LHCN-M2 (cell line): ENCODE measurements at regions not wholly inside any gene's neighbourhood (a gene's known extent, or its start where the extent isn't known, plus 50 kb on each side); places are given as distances from the start of the nearest gene placed in this dataset.

Experiments used
- DNase-seq: peaks from one replicate; pipeline ENCODE4 v3.0.0-alpha.2; 2012; ENCODE audit warnings: low read depth

DNA sequence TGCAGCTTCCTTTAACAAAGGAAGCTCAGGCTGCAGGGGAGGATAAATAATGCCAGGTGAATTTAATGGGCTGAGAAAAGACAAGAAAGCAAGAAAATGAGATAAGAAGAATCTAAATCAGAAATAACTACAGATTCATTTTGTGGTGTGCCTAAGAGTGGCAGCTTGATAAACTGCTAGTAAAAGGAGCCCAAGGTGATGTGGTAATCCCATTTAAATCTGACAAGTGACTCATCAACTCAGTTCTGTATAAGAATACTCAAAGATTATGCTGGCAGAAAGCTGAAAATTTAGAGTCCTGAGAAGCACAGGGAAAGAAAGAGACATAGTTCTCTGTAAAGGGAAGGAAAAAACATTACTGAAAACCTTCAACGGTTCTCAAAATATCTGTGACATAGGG is 109.4 kb upstream of the PDE1C start:
- no peak for DNase-seq

DNA sequence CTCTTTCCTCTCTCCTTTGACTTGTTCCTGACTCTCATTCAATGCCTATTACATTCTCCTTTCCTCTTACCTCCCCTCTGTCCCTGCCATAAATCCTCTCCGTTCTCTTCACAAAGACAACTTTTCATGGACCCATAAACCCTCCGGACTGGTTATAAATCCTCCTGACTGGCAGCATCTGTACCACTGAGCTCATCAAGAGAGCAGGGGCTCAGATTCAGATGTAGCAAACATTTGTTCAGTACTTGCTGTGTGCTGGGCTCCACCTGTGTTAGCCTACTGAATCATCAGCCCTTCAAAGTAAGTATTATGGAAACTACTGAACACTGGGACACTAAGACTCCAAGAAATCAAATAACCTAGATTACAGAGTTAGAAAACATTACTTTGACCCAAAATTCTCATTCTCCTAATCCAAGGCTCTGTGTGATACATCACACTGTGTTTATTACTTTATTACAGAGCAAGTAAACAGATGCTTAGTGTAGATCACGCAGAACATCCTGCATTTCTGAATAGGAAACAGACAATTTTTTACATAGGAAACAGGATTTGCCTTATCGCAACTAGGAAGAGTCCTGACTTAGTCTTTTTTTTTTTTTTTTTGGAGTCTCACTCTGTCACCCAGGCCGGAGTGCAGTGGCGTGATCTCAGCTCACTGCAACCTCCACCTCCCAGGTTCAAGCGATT is 108.6 kb upstream of the PDE1C start:
- no peak for DNase-seq

DNA sequence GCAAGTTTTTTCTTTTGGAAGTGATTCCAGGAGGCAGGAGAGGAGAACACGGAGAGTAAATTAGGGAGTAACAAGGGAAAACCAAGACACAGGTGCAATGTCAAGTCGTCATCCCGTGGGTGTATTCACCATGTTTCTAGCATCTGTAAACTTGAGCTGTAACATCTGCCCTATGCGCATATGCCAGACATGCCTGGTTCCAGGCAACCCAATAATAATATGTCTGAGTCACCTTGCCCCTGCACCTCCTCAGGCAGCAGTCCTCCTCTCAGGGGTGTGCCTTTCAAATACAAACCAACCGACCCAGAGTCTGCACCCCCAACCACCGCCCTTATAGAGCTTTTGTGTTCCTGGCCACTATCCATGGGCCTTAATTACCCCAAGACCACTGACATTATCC is 107.0 kb upstream of the PDE1C start:
- no peak for DNase-seq

DNA sequence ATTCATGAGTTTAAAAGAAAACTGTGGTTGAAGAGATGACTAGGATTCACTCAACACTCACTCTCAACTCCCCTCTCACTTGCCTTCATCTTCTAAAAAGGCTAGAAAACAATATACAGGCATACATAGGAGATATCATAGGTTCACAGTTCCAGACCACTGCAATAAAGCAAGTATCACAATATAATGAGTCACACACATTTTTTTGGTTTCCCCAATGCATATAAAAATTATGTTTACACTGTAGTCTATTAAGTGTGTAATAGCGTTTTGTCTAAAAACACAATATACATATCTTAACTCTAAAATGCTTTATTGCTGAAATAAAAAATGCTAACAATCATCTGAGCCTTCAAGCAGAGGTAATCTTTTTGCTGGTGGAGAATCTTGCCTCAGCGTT is 104.9 kb upstream of the PDE1C start:
- DNase-seq: no peak

DNA sequence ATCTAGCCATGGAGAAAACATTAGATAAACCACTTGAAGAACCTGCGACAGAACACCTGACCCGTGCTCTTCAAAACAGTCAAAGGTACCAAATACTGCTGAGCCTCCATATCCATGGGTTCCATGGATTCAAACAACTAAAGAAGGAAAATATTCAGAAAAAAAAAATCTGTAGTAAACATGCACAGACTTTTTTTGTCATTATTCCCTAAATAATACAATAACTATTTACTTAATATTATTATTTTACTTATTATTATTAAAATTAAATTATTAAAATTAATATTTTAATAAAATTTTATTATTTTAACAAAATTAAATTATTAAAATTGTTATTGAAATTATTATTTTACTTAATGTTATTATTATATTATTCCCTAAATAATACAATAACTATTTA is 101.0 kb upstream of the PDE1C start:
- no peak for DNase-seq

DNA sequence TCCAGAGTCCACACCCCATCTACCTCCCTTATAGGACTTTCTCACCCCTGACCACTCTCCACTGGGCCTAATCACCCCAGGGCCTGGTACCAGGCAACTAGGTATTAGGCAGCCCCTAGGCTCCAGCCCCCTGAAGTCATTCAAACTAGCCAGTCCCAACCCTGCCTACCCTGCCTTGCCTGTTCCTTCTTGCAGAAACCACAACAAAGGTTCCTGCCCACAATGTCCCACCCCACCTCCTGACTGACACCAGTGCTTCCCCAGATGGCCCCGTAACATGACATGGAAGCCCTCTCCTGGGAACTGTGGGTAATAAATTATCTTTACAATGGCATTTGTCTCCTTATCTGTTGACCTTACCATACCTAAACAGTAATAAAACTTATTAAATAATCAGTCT is 100.6 kb upstream of the PDE1C start:
- DNase-seq: no peak

DNA sequence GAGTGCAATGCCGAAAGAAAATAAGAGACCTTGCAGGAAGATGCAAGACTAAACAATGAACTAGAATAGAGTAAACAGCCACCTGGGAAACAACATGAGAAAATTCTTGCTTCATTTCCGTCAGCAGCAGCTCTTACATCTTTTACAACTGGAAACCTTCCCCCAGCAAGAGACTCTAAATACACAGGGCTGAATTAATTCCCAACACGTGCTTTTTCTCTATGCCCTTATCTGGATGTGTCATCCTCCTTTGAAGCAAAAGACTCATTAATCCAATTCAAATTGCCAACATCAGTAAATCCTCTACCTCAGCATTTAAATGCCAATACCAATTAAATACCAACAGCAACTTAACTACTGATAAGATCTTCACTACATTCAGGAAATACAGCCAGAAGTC is 99.0 kb upstream of the PDE1C start:
- no peak for DNase-seq

DNA sequence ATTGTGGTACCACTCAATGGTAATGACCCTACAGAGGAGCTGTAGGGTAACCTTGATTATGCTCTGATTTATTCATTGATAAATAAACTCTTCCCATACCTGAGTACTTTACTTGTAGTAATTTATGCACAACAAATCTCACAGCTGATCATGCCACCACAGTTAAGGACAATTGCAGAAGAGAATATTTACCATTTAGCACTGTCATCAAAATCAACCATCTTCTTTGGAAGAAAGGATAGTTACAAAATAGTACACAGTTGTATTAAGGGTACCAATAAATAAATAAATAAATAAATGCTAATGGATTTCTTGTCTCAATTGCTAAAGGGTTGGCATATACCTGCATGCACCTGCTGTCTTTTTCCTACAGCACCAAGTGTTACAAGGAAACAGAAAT is 97.6 kb upstream of the PDE1C start:
- DNase-seq: no peak

DNA sequence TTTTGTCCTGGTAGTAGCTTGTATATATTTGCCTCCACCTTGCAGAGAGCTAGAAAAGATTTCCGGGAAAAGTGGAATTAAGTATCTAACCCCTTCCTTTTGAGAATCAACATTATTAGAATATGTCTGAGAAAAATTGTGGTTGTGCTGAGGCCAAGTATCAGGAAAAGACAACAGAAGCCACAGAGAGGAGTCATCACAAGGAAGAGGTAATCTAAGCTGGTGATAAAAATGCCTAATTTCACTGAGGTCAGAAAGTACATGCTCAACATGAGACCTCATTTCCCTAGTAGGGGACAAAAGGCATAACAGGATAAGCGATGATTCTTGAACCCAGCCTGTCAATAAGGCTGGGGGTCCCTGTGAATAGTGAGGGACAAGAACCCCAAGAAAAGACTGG is 97.0 kb upstream of the PDE1C start:
- DNase-seq: no peak

DNA sequence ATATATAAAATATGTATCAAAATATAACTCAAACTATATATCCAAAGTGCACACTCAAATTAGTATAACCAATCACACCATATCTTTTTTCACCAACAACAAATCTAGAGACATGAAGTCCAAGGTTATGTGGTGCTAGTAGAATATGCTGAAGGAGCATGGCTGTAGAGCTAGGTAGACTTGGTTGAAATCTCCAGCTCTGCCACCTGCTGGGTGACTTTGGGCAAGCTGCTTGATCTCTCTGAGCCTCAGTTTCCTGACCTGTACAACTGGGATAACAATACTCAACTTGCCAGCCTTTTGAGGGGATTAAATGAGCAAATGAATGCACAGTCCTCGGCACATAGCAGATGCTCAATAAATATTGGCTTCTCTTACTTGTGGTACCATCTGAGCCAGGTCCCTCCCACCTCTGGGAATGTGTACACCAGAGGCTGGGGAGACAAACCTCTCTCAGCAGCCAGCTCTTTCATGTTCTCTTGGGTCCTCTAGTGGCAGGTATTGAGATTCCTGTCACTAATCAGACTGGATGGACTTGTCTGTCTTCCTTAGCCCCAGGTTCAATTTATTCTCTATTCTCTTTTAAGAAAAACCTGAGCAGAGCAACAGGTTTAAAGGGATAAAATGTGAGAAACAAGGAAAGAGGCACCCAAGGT is 94.3 kb upstream of the PDE1C start:
- DNase-seq: peak; percentile 28

DNA sequence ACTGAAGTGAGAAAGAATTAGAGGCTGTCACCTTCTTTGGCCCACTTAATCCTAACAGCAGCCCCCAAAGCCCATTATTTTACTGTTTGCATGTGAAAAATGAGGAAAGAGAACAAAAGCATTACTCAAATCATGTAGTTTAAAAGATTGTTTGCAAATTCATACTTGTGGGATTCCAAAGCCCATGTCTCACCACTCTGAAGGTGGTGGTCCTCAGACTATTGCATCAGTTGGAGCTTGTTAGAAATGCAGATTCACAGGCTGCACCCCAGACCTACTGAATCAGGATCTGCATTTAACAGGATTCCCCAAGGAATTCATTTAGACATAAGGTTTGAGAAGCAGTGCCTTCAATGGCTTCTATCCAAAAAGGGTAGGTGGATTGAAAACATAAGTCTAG is 93.7 kb upstream of the PDE1C start:
- no peak for DNase-seq

DNA sequence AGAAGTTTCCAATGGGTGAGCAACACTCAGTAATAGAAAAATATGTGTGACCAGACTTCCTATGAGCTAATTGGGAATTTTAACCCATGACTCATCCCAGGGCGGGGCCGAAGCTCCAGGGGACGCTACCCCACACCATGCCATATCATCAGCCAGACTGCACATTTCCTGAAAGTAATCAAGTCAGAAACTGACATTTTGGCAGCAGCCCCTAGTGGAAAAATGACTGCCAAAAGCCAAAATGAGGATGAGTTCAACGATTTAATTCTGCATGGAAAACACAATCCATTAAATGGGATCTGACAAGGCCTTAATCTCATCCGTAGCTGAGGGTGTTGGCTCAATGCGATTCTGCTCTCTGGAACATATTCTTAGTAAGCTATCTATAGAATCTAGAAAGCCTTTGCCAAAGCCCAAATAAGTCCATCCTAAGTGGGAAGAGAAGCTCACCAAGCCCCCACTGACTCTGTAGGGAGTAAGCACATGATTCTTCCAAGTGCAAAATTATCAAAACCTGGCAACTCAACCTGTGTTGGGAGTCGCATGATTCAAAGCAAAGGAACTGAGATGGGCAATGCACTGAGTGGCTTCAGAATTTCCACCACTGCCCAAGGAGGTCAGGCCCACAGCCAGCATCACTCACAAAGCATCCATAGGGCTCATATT is 93.1 kb upstream of the PDE1C start:
- DNase-seq: peak; percentile 63

DNA sequence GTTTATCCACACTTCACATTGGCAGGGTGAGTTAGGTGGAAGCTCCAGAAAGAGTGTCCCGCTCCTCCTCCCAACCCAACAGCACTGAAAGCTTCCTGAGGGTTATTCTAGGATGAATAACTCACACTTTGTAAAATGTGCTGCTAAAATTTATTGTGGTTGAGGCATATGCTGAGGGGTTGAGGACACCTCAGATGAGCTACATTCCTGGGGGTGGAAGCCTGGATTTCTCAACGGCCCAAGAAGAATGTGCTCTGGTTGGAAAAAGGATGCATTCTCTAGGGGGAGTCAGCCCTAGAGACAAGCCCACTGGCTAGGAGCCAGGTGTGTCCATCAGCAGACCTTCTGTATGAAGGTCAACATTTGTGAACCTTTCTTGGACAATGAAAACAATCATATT is 91.5 kb upstream of the PDE1C start:
- DNase-seq: peak; percentile 39

DNA sequence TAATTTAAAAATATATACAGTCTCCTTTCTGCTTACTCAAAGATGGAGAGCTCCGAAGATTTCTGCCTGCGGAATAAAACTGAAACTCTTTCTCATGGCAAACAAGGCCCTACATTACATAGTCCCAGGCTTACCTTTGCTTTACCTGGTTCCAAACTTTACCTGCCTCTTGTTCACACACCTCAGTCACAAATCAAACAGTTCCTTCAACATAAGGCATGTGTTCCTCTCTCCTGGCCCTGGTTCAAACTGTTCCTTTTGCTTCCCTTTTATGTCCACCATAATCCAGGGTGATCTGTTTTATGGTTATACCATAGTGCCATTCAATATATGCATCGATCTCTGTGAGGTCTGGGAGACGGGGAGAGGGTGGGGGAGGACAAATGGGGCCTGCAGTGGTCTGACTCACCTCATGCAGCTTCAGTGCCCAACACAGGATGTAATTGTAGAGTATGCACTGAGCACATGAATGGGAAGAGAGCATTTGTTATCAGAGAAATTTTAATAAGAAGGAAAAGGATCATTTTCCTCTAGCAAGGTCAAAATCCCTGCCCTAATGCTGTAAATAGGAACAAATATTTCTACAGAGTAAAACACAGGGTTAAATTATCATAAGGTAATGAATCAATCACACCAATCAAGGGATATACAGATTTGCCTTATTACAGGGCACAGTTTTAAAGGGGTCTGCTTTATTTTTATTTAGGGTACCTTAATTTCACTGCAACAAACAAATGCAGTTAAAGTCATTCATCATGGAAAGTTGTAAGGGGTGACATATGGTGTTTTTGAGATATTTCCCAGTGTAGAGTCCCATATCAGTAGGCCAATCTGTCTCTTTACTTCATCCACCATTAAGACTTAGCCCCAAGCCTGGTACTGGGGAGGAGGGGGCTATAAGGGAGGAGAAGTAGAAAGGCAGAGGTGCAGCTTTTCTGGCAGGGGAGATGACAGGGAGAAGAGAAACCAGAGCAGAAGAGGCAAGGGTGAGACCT is 88.8 kb upstream of the PDE1C start:
- no peak for DNase-seq

DNA sequence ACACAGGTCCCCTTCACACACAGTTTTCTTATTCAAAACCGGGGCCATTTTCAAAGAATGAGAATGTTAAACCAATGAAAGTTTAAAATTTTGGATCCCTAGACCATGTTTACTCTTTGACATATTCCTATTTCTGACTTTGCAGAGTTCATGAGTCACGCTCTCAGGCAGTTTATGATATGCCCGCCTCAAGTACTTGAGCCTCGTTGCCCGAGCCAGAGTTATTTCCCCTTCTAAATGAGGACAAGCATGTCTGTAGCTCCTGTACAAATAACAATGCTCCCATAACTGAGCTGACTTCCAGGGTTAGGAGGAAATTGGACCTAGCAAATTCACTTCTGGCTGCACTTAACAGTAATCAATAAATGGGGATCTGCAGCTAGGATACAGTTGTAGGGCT is 87.9 kb upstream of the PDE1C start:
- DNase-seq: no peak

DNA sequence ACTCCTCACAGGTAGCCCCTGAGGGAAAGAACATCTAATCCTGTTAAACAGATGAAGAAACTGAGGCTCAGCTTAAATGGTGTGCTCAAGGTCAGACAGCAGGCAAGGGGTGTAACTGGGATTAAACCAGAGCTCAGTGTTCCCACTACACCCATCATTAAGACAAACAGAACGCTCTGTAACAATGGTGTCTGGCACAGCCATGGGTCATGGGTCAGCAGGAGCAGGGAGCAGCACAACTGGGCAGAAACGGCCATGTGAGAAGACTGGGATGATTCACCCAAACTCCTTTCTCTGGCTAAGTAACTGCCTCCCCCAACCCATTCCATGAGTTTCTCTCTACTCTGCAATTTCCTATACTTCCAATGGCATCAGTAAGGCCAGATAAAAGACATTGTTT is 85.5 kb upstream of the PDE1C start:
- peak; percentile 3 for DNase-seq

DNA sequence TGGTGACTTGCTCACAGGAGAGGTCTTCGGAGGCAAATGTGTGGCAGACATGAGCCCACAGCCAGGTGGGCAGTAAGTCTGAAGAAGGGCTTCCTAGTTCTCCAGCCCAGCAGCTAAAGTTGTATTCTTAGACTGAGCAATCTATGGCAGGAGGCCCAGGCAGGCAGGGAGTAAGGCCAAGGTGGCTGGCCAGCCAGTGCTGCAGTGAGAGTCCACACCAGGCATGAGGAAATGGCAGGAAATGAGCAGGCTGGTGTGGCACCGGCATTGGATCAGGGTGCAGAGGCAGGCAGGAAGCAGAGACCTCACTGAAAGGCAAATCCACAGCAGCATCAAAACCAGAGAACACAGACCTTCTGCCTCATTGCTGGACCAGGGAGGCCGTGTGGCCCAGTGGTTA is 84.6 kb upstream of the PDE1C start:
- no peak for DNase-seq

DNA sequence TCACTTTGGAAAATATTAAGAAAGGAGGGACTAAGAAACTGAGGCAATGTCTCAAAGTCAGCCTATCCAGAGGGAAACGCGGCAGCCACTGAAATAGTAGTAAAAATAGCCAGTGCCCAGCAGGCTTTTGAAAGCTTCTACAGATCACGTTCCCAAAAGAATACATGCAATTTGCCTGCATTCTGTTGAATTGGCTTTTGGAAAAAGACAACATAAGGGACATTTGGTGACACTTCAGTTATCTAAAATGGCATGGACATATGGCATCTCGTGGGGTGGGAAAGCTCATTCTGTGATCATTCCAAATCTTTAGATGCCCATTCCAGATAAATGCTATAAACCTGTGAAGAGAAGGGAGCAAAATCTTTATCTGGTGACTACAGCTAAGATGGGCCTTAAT is 82.8 kb upstream of the PDE1C start:
- DNase-seq: no peak

DNA sequence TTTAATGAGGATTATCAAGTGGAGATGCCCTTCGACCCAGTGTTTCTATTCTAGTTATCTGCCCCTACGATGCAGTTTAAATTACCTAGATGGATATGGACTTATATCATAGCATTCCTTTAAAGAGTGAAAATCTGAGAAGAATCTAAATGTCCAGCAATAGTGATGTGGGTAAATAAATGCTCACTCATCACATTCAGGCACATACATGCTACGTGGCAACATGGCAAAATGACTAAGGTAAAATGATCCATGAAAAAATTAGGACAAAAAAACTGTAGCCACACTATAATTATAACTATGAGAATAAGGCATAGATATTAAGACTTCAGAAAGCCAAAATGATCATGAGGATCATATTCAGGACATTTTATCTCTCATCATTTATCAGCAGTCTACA is 82.4 kb upstream of the PDE1C start:
- no peak for DNase-seq

DNA sequence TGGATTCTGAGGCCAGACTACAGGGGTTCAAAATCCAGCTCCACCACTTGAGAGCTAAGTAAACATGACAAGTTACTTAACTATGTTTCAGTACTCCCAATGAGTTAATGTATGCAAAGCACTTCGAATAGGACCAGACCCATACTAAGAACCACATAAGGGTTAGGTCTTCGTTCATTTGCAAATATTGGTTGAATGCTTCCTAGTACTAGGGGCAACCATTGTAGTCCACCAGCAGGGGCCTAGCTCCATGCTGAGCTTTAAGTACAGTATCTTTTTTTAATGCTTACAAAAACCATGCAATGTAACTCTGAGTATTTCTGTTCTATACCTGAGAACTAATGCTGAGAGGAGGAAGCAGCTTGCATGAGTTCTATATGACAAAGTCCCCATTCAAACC is 80.4 kb upstream of the PDE1C start:
- no peak for DNase-seq

DNA sequence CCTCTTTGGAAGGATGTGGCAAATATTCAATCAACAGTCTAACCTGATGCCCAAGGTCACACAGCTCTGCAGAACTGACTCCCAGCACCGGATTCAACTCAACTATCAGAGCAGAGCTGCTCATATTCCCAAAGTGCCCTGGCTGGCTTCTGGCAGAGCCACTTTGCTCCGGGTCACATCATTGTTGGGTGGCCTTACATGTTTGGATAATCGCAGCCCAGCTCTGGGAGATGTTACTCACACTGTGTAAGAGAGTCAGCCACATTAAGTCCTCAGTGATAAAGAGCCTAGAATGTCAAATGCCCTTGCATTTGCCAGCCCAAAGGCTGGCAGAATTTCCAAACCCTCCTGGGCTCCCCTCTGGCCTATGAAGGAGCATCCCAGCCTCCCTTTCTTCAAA is 79.8 kb upstream of the PDE1C start:
- DNase-seq: no peak
